Activated naive CD4-positive, alpha-beta T cell treated with anti-CD3 and anti-CD28 coated beads, Interleukin-2, amount 50 U/mL, for 72 hours (primary cell): ENCODE measurements at regions not wholly inside any gene's neighbourhood (a gene's known extent, or its start where the extent isn't known, plus 50 kb on each side); places are given as distances from the start of the nearest gene placed in this dataset.
"Not testable (repeated sequence)": the region's sequence is repeated elsewhere in the genome, so short reads cannot be mapped to it uniquely, and the experiment has no call there.

Experiments used
- ATAC-seq, 2 donors: fragments of 150-1000 bp; cut with Tn5 transposase; 2 replicates each; pipeline ENCODE4 v1.10.0; 2021; ENCODE audit warnings: mild to moderate bottlenecking in 2 of 2, moderate library complexity in 2 of 2
- DNase-seq, 2 donors: peaks; one replicate each; pipeline ENCODE4 v3.0.0; 2021 to 2022; ENCODE audit warnings: low spot score in 2 of 2
- H3K27ac Mint-ChIP-seq, 2 donors: one replicate each; pipeline ENCODE4 v1.8.0; 2022; ENCODE audit warnings: mild to moderate bottlenecking in 2 of 2, mixed read lengths in 2 of 2
- H3K36me3 Mint-ChIP-seq, 2 donors: one replicate each; pipeline ENCODE4 v1.8.0; 2022; ENCODE audit warnings: mixed read lengths in 2 of 2
- H3K9me3 Mint-ChIP-seq, 2 donors: one replicate each; pipeline ENCODE4 v1.8.0; 2022; ENCODE audit warnings: mixed read lengths in 2 of 2

DNA sequence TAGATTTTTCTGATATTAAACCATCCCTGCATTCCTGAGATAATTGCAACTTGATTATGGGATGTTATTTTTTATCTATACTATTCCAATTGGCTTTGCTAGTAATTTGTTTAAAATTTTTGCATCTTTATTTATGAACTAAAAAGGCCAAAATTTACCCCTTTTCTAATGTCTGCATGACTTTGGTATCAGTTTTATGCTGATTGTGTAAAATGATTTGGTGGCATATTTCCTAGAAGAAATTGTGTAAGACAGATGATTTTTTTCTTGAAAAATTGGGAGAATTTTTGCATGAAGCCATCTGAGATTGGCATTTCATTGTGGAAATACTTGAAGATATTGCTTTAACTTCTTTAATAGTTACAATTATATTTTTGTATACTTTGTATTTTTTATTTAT is 183.8 kb upstream of the TBL1XR1 start:
- ATAC-seq (no peak), DNase-seq (no peak)
- Mint-ChIP-seq H3K9me3 (peaks cover 4 to 21% of the 10 kb centered on the region in 2 donors), H3K36me3 (peaks cover 0 to 6% of the 10 kb centered on the region in 2 donors), H3K27ac (no peak overlapping the region)

DNA sequence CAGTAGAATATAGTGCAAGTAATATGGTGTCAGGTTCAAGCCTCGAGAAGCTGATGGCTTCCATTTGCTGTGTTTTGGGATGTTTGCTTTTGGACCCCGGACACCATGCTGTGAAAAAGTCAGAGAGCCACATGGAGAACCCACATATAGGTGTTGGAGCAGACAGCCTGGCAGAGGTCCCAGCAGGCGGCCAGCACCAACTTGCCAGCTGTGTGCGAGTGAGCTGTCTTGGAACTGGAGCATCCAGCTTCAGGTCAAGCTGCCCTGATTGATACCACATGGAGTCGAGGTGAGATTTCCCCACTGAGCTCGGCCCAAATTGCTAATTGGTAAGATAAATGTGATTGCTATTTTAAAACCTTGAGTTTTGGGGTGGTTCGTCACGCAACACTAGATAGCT is 185.7 kb upstream of the TBL1XR1 start:
- H3K36me3 Mint-ChIP-seq, result peaks cover 0 to 12% of the 10 kb centered on the region in 2 donors
- H3K27ac Mint-ChIP-seq, result no peak overlapping the region
- peaks cover 7 to 30% of the 10 kb centered on the region in 2 donors for H3K9me3 Mint-ChIP-seq
- no peak for DNase-seq
- ATAC-seq, result no peak

- ATAC-seq, result peak in 1 of 2 donors; percentile 24
- no peak overlapping the region for H3K27ac Mint-ChIP-seq
- H3K9me3 Mint-ChIP-seq, result peaks cover 6 to 32% of the 10 kb centered on the region in 2 donors
- peaks cover 0 to 12% of the 10 kb centered on the region in 2 donors for H3K36me3 Mint-ChIP-seq
- DNase-seq, result no peak
Observed at GRCh38 chr3:177385186-177385585, 187.9 kb upstream of the TBL1XR1 start.

GRCh38 chr3:177385831-177386301 is 188.6 kb upstream of the TBL1XR1 start:
- DNase-seq (no peak), ATAC-seq (no peak)
- Mint-ChIP-seq H3K27ac (no peak overlapping the region), H3K36me3 (peaks cover 0 to 12% of the 10 kb centered on the region in 2 donors), H3K9me3 (peaks cover 3 to 29% of the 10 kb centered on the region in 2 donors)

DNA sequence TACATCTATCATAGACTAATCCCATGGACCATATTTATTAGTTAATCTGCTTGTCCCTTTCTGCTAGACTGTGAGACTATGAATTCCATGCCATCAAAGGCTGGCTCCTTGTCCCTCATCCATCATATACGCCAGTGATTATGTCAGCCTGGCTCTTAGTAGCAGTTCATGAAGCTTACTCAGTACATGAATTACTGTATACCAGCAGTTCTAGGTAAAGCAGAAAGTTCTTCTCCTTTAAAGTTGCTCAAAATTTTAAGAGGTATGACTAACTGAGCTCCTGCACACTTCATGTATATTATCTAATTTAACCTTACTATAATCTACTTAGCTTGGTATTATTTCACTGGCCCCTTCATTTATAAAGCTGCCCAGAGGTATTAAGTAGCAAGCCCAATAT is 190.9 kb upstream of the TBL1XR1 start:
- Mint-ChIP-seq H3K9me3 (peaks cover 3 to 22% of the 10 kb centered on the region in 2 donors), H3K27ac (no peak overlapping the region), H3K36me3 (peaks cover 0 to 12% of the 10 kb centered on the region in 2 donors)
- peak in 1 of 2 donors; percentile 86 for ATAC-seq
- no peak for DNase-seq

DNA sequence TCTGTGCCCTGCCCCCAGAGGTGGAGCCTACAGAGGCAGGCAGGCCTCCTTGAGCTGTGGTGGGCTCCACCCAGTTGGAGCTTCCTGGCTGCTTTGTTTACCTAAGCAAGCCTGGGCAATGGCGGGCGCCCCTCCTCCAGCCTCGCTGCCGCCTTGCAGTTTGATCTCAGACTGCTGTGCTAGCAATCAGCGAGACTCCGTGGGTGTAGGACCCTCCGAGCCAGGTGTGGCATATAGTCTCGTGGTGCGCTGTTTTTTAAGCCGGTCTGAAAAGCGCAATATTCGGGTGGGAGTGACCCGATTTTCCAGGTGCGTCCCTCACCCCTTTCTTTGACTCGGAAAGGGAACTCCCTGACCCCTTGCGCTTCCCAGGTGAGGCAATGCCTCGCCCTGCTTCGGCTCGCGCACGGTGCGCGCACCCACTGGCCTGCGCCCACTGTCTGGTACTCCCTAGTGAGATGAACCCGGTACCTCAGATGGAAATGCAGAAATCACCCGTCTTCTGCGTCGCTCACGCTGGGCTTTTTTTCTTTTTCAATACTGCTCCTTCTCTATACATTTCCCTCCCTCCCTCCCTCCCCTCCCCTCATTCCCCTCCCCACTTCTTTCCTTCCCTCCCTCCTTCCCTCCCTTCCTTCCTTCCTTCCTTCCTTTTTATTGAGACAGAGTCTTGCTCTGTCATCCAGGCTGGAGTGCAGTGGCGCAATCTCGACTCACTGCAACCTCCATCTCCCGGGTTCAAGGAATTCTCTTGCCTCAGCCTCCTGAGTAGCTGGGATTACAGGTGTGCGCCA is 197.1 kb upstream of the TBL1XR1 start:
- not testable (repeated sequence) for H3K27ac Mint-ChIP-seq, H3K36me3 Mint-ChIP-seq, ATAC-seq, DNase-seq, H3K9me3 Mint-ChIP-seq

DNA sequence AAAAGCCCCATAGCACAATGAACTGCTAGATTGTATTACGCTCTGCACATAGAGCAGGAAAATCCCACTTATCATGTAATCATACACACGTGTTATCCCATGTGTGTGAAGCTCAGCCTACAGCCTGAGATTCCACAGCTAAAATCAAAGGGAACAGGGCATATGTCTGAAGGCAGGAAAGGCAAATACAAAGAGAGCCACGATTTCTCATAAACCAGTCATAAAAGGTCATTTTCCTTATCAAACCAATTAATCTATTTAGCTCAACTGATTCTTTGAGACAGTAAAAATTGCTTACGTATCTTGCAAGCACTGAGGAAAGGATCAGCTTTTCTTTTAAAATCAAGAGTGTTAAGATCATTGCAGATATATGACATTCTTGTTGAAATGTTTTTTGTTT is 199.5 kb upstream of the TBL1XR1 start:
- DNase-seq (no peak), ATAC-seq (no peak)
- Mint-ChIP-seq H3K9me3 (peaks cover 0 to 6% of the 10 kb centered on the region in 2 donors), H3K36me3 (no peaks in the 10 kb centered on the region), H3K27ac (no peak overlapping the region)

- no peak for ATAC-seq
- peaks cover 0 to 6% of the 10 kb centered on the region in 2 donors for H3K9me3 Mint-ChIP-seq
- DNase-seq, result no peak
- no peaks in the 10 kb centered on the region for H3K36me3 Mint-ChIP-seq
- no peak overlapping the region for H3K27ac Mint-ChIP-seq
Observed at GRCh38 chr3:177401375-177401774, 204.1 kb upstream of the TBL1XR1 start.

DNA sequence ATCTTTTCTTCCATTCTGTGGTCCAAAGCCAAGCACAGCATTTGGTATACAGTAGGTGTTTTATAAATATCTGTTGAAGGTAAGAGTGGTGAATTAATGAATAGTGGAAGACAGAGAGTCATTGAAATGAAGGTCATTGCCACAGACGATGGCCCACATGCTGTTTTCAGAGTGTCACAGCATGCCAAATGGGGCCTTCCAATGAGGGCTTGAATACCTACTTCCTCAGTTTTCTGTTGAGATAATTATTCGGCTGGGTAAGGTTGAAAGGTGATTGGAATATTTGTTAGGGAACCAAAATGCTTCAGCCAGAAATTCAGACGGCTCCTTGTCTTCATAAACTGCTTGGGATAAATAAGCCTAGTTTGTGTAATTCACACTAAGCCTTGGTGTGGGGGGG is 205.3 kb upstream of the TBL1XR1 start:
- peaks cover 0 to 6% of the 10 kb centered on the region in 2 donors for H3K9me3 Mint-ChIP-seq
- no peaks in the 10 kb centered on the region for H3K36me3 Mint-ChIP-seq
- ATAC-seq (no peak), DNase-seq (no peak)
- H3K27ac Mint-ChIP-seq, result no peak overlapping the region

DNA sequence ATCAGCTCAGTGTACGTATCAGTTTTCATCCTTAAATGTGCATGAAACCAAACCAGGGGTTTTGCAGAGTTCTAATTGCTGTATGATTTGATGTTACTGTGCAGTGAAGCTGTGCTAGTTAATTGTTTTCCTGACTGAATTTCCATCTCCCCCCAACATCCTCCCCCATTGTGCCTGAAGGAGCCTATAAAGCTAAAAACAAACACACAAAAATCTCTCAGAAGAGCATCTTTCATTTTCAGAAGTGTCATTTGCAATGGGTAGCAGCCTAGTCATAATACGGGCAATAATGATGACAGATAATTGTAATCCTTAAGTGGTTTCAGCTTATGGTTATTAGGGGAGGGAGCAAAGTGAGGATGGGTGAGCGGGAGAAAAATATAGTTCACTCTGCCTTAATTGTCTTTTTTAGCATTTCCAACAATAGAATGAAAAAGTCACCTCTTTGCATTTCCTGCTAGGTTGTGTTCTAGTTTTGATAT is 207.9 kb upstream of the TBL1XR1 start:
- Mint-ChIP-seq H3K27ac (no peak overlapping the region), H3K9me3 (peaks cover 0 to 6% of the 10 kb centered on the region in 2 donors), H3K36me3 (no peaks in the 10 kb centered on the region)
- ATAC-seq (no peak), DNase-seq (no peak)

GRCh38 chr3:177410730-177411129 is 213.4 kb upstream of the TBL1XR1 start:
- DNase-seq (no peak), ATAC-seq (no peak)
- Mint-ChIP-seq H3K9me3 (peaks cover 0 to 6% of the 10 kb centered on the region in 2 donors), H3K27ac (no peak overlapping the region), H3K36me3 (peaks cover 0 to 7% of the 10 kb centered on the region in 2 donors)

- peaks cover 0 to 7% of the 10 kb centered on the region in 2 donors for H3K36me3 Mint-ChIP-seq
- peaks cover 0 to 6% of the 10 kb centered on the region in 2 donors for H3K9me3 Mint-ChIP-seq
- no peak for ATAC-seq
- H3K27ac Mint-ChIP-seq, result no peak overlapping the region
- no peak for DNase-seq
Observed at GRCh38 chr3:177411201-177411600, 213.9 kb upstream of the TBL1XR1 start.

DNA sequence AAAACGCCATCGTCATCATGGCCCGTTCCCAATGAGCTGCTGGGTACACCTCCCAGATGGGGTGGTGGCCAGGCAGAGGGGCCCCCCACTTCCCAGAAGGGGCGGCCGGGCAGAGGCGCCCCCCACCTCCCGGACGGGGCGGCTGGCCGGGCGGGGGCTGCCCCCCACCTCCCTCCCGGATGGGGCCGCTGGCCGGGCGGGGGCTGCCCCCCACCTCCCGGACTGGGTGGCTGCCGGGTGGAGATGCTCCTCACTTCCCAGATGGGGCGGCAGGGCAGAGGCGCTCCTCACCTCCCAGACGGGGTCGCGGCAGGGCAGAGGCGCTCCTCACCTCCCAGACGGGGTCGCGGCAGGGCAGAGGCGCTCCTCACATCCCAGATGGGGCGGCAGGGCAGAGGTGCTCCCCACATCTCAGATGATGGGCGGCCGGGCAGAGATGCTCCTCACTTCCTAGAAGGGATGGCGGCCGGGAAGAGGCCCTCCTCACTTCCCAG is 215.4 kb upstream of the TBL1XR1 start:
- not testable (repeated sequence) for DNase-seq, ATAC-seq, H3K9me3 Mint-ChIP-seq, H3K27ac Mint-ChIP-seq
- H3K36me3 Mint-ChIP-seq, result peaks cover 0 to 13% of the 10 kb centered on the region in 2 donors

DNA sequence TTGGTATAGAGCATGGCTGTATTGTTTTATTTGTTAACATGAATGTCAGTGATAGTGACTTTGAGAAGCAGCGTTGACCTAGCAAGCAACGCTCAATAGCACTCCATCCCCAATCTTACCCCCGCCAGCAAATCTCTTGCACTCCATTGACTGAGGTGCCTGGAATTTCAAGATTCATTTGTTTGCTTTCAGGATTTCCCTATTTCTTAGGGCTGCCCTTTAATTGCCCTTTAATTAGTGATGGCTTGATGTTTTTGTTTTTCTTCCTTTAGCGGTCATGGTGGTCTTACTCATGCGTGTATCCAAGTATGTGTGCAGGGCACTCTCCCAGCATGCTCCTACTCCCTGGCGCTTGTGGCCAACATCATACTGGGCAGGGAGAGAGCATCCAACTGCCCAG is 216.8 kb upstream of the TBL1XR1 start:
- H3K36me3 Mint-ChIP-seq, result peaks cover 0 to 19% of the 10 kb centered on the region in 2 donors
- no peak for DNase-seq
- H3K27ac Mint-ChIP-seq, result no peak overlapping the region

DNA sequence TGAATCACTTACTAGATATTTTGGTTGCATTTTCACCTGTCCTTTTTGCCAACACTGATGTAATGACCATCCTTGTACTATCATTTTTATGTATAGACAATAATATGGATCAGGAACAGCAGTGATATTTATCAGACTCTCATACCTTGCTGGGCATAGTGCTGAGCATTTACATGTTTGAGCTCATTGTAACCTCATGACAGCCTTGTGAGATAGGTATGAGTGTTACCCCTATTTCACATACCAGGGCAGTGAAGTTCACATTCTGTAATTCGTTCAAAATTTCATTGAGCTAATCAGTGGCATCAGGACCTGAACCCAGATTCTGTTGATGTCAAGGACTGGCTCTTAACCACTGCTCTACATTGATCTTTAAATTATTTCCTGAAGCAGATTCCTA is 221.5 kb upstream of the TBL1XR1 start:
- ATAC-seq (peak in 1 of 2 donors; percentile 45), DNase-seq (no peak)
- H3K27ac Mint-ChIP-seq, result no peak overlapping the region
- H3K36me3 Mint-ChIP-seq, result peaks cover 2 to 19% of the 10 kb centered on the region in 2 donors
- H3K9me3 Mint-ChIP-seq, result peaks cover 0 to 12% of the 10 kb centered on the region in 2 donors

More for the DNA sequence above, 216.8 kb upstream of the TBL1XR1 start:
- no peak for ATAC-seq
- peaks cover 0 to 6% of the 10 kb centered on the region in 2 donors for H3K9me3 Mint-ChIP-seq

DNA sequence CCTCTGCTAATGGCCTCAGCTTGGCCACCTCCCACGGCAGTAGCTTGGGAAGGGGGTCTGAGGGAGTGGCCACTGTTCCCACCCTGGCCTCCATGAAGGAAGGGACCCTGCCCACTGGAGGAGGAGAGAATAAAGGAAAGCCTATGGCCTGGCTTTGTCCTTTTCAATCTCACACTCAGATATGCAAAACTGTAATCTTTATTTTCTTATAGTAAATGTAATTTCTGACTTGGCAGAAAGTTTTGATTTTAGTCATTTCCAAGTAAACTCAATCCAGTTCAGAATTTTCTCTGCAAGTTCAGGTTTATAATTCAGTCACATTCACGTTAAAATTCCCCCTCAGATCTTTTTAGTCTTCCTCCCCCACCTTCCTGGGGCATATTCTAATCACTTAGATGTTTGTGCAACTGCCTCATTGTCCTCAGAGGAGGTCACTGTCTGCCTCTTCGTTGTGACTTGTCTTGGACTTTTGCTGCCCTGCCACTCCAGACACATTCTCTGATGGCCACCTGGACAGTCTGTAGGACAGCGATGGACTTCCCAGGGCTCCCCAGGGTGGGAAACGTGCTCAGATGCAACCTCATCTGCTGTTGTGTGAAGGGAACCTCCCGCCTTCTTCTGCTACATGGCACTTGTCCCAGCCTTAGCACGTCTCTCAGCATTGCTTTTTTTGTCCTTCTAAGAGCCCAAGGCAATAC is 222.8 kb upstream of the TBL1XR1 start:
- peak in 1 of 2 donors; percentile 35 for DNase-seq
- ATAC-seq, result peak; percentile 92 to 94

More for the DNA sequence above, 222.8 kb upstream of the TBL1XR1 start:
- peaks cover 0 to 14% of the 10 kb centered on the region in 2 donors for H3K9me3 Mint-ChIP-seq
- peaks cover 5 to 19% of the 10 kb centered on the region in 2 donors for H3K36me3 Mint-ChIP-seq
- H3K27ac Mint-ChIP-seq, result peak overlapping the region; percentile 78 to 86
